VCaP (cell line): ENCODE measurements at regions not wholly inside any gene's neighbourhood (a gene's known extent, or its start where the extent isn't known, plus 50 kb on each side); places are given as distances from the start of the nearest gene placed in this dataset.

ENCODE experiments used
- H3K27ac ChIP-seq: fragments of 450-650 bp; 2 replicates; pipeline ENCODE4 v1.5.1; 2017
- TF ChIP-seq, protein P1 (sequence below): fragments of 450-650 bp; conservative IDR thresholded peaks from 2 replicates; pipeline ENCODE4 v1.5.1; 2017; ENCODE audit warnings: mild to moderate bottlenecking, moderate library complexity

DNA sequence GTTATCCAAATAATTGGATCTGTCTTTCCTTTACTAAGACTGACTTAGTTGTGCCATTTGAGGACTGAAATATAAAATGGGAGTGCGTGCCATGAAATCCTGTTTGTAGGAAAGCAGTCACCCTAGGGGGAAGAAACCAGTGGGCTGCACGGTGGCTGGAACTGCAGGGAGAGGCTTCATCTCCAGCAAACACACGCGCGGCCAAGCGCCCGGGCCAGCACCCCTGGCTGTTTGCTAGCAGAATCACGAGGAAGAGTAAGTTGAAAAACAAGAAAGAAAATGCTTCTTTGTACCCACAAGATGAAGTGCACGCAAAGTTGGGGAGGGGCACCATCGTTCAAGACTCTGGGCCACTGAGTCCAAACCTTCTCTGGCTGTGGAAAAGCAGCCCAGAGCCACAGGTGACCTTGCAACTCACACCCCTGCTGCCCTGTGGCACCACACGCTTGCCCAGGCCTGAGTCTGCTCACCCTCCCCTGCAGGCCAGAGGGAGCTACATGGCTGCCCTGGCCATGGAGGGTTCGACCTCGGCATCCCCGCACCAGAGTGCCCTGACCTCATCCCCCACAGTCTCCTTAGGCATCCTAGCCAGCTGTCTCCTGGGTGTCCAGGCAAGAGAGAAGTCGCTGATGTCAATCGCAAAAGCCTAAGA lies 55.2 kb downstream of the IRX2 start:
- peak overlapping the region; percentile 65 for H3K27ac ChIP-seq
- TF ChIP-seq, protein P1, sequence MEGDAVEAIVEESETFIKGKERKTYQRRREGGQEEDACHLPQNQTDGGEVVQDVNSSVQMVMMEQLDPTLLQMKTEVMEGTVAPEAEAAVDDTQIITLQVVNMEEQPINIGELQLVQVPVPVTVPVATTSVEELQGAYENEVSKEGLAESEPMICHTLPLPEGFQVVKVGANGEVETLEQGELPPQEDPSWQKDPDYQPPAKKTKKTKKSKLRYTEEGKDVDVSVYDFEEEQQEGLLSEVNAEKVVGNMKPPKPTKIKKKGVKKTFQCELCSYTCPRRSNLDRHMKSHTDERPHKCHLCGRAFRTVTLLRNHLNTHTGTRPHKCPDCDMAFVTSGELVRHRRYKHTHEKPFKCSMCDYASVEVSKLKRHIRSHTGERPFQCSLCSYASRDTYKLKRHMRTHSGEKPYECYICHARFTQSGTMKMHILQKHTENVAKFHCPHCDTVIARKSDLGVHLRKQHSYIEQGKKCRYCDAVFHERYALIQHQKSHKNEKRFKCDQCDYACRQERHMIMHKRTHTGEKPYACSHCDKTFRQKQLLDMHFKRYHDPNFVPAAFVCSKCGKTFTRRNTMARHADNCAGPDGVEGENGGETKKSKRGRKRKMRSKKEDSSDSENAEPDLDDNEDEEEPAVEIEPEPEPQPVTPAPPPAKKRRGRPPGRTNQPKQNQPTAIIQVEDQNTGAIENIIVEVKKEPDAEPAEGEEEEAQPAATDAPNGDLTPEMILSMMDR: no peak

DNA sequence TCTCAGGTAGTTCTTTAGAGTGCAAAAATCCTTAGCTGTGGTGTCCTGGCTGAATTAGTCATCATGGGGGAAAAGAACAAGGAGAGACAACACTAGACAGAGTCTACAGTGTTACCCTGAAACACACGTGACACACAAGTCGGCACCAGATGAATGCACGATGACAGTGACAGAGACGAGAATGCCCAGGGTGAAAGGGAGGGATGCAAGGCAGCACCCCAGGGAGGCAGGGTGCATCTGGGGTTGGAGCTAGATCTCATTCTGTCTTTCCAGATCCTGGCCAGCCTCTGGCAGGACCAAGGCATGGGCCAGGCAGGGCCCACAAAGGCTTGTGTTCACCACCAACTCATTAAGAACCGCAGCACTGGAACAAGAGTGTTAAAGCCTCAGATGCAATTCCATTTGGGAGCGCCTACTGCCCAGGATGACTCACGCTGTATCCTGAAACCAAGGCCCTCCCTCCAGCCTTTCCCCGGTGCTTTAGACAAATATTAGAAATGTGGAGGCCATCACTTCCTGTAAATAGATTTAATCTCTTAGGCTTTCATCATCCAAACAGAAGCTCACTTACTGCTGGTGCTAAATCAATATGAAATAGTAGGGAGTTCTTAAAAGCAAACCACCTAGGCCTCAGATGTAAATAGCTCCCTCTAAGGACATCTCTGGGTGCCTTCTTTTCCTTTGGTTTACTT lies 56.1 kb downstream of the IRX2 start:
- peak overlapping the region; percentile 65 for H3K27ac ChIP-seq
- TF ChIP-seq, protein P1: no peak

DNA sequence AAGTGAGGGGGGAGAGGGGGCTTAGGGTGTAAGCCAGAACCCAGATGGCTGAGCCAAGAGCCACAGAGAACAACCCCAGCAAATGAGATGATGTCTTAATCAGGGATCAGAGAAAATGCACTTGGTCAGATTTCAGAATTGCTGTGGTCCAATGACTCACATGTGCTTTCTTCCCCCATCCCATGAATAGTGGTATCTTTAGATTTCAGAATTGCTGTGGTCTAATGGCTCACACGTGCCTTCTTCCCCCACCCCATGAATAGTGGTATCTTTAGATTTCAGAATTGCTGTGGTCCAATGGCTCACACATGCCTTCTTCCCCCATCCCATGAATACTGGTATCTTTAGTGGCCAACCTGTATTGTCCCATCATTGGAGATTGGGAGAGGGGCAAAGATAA lies 59.9 kb downstream of the IRX2 start:
- no peak overlapping the region for H3K27ac ChIP-seq
- TF ChIP-seq, protein P1: no peak

DNA sequence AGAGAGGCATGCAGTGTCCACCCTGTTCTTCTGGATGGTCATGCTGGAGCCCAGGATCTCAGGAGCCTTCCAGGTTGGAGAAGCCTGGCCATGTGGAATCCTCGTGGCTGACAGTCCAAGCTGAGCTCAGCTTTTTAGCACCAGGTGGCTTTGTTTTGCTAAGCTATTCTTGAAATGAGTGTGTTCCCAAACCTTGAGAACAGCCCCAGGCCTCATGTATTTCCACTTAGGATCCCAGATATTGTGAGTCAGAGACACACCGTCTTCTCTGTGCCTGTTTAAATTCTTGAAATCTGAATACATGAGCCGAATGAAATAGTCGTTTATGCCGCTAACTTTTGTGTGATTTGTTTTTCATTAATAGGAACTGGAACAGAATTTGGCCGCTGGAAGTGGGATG lies 61.2 kb downstream of the IRX2 start:
- TF ChIP-seq, protein P1: no peak
- H3K27ac ChIP-seq: no peak overlapping the region

DNA sequence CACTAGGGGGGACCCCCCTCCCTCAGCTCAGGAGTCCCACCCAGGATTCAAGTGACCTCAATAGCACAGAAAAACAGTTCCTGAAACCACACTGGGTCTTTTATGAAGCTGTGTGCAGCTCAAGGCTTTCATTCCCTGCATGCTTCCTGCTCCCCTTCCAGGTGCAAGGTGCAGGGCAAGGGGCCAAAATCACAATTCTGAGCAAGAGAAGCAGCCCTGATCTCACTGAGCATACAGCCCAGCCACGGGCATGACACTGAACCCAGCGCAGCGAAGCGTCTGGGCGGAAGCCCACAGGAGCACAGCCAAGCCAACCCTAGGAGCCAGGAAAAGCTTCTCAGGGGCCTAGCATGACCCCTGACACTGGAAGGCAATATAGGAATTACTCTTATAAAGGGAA lies 62.9 kb downstream of the IRX2 start:
- H3K27ac ChIP-seq: no peak overlapping the region
- TF ChIP-seq, protein P1: no peak

DNA sequence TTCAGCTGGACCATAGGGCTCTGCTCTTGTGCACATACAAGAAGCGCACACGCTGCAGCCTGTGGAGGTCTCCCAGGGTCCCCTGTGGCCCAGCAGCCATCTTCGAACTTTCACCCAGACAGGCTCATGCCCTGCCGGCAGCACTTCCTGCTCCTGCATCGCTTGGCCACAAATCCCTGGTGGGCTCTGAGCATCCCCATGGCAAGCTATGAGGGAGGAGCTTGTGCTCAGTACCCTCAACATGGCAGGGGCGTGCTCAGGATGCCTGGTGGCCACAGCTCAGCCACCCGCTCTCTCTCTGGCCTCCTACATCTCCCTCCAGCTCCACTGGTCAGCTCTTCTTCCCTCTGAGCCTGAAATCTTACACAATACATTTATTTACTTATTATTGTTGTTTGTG lies 63.7 kb downstream of the IRX2 start:
- H3K27ac ChIP-seq: no peak overlapping the region
- TF ChIP-seq, protein P1: no peak

DNA sequence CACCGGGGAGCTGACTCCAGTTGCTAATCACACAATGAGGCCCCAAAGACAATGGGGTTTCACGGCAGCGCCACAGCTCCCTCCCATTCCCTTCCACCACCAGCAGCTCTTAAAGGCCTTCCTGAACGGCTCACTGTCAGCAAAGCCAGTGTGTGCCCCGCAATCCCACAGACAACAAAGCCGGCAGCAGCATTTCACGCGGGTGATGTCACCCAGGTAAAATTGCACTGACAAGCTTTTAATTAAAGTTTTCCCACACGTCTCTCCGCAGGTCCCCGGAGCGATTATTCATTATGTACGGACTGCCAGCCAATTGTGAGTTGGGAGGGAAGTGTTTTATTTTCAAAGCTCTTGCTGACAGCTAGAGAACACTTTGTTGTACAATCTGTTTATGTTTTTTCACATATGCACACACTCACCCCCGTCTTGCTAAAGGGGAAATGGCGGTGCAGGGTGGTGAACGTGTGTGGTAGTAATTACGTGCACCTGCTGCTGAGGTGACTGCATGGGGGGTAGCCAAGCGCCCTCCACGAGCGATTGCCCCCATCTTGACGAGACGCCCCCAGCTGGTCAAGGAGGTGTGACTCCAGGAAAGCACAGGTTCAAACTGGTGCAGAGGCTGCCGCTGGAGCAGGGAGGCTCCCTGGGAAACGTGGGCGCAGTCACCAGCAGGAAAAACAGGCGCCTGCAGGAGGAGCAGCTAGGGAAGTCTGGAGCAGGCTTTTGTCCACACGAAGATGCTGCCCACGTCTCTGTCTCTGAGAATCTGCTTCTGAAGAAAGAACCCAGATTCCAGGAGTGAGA lies 65.0 kb downstream of the IRX2 start:
- TF ChIP-seq, protein P1: no peak
- H3K27ac ChIP-seq: no peak overlapping the region
